Panc1 (cell line): ENCODE measurements at regions not wholly inside any gene's neighbourhood (a gene's known extent, or its start where the extent isn't known, plus 50 kb on each side); places are given as distances from the start of the nearest gene placed in this dataset.

ENCODE experiments used
- ATAC-seq: fragments of 200-7000 bp; cut with Tn5 transposase; 2 replicates; pipeline ENCODE4 v1.9.1; 2020; ENCODE audit warnings: mild to moderate bottlenecking, moderate library complexity
- BruUV-seq: library from RNA; stranded (reverse); fragments of 400-500 nt; replicated peaks from 2 replicates; lab custom pipeline; 2021; lab: Mats Ljungman, UMichigan
- CTCF ChIA-PET: fragments of 300-600 bp; sonication (Branson Sonifier 250); formaldehyde crosslinking; loops from one replicate; lab custom pipeline; 2022; ENCODE audit warnings: antibody characterized with exemption; lab: Charles Lee
- POLR2A ChIA-PET: fragments of 300-600 bp; sonication (Branson Sonifier 250); formaldehyde crosslinking; loops from one replicate; lab custom pipeline; 2022; ENCODE audit warnings: antibody characterized with exemption; lab: Charles Lee
- DNase-seq: peaks from one replicate; pipeline ENCODE4 v3.0.0-alpha.2; 2010; ENCODE audit warnings: low read depth, low spot score
- H3K27ac ChIP-seq: 2 replicates; pipeline ENCODE4 v1.5.1; 2011; ENCODE audit warnings: mild to moderate bottlenecking, low read length, inconsistent platforms
- H3K27me3 ChIP-seq: fragments of 200-500 bp; sonication (Bioruptor generic); 2 replicates; pipeline ENCODE4 v1.6.0; 2014; ENCODE audit warnings: low read length, inconsistent platforms; ENCODE audit not compliant: control insufficient read depth, insufficient read depth
- H3K36me3 ChIP-seq: fragments of 200-500 bp; sonication (Bioruptor generic); 2 replicates; pipeline ENCODE4 v1.5.1; 2014; ENCODE audit warnings: inconsistent platforms, mild to moderate bottlenecking, low read length, moderate library complexity; ENCODE audit not compliant: control insufficient read depth, insufficient read depth
- H3K4me1 ChIP-seq: 2 replicates; pipeline ENCODE4 v1.5.1; 2011; ENCODE audit warnings: inconsistent platforms, mild to moderate bottlenecking, low read length, moderate library complexity; ENCODE audit not compliant: control insufficient read depth, insufficient read depth
- H3K4me3 ChIP-seq, 2 experiments: 2 replicates each; pipeline ENCODE4 v1.5.1; 2011 to 2012; ENCODE audit warnings: low read depth in 2 of 2, low read length in 2 of 2, mild to moderate bottlenecking in 2 of 2, inconsistent platforms in 1 of 2, moderate library complexity in 1 of 2
- H3K9me3 ChIP-seq: fragments of 200-500 bp; sonication (Bioruptor generic); 2 replicates; pipeline ENCODE4 v1.5.1; 2014; ENCODE audit warnings: low read depth, mild to moderate bottlenecking, inconsistent platforms, low read length, moderate library complexity; ENCODE audit not compliant: control insufficient read depth, insufficient read depth
- POLR2AphosphoS5 ChIP-seq: IDR thresholded peaks from 2 replicates; pipeline ENCODE4 v1.6.1; 2012; ENCODE audit warnings: mild to moderate bottlenecking, low read depth, low read length, moderate library complexity
- SIN3A ChIP-seq: IDR thresholded peaks from 2 replicates; pipeline ENCODE4 v1.6.1; 2012; ENCODE audit warnings: low read depth, mild to moderate bottlenecking, low read length, moderate library complexity, borderline replicate concordance; ENCODE audit not compliant: insufficient read depth
- TCF7L2 ChIP-seq: IDR thresholded peaks from 2 replicates; pipeline ENCODE4 v1.6.1; 2011; ENCODE audit warnings: mild to moderate bottlenecking, low read depth, low read length, inconsistent platforms
- in situ Hi-C: cut with HindIII; loops from 2 replicates; pipeline ENCODE4 v1.10.0; 2016; ENCODE audit warnings: low sequenced_read_pairs, low pct_unique_long_range_greater_than_20kb
- intact Hi-C: fragments of 100-400 bp; cut with micrococcal nuclease; formaldehyde crosslinking; loops from one replicate; pipeline ENCODE4 v1.10.0; 2022; ENCODE audit not compliant: unreplicated experiment
- TF ChIP-seq, protein P1 (sequence below), 2 experiments: IDR thresholded peaks; 2 replicates each; pipeline ENCODE4 v1.6.1; 2011 to 2012; ENCODE audit warnings: low read depth in 2 of 2, control low read depth in 1 of 2, low read length in 1 of 2, mild to moderate bottlenecking in 1 of 2, moderate library complexity in 1 of 2; ENCODE audit not compliant: insufficient read depth in 1 of 2
- TF ChIP-seq, protein P2 (sequence below): fragments of 450-650 bp; IDR thresholded peaks from 2 replicates; pipeline ENCODE4 v1.5.1; 2017; ENCODE audit warnings: mild to moderate bottlenecking

DNA sequence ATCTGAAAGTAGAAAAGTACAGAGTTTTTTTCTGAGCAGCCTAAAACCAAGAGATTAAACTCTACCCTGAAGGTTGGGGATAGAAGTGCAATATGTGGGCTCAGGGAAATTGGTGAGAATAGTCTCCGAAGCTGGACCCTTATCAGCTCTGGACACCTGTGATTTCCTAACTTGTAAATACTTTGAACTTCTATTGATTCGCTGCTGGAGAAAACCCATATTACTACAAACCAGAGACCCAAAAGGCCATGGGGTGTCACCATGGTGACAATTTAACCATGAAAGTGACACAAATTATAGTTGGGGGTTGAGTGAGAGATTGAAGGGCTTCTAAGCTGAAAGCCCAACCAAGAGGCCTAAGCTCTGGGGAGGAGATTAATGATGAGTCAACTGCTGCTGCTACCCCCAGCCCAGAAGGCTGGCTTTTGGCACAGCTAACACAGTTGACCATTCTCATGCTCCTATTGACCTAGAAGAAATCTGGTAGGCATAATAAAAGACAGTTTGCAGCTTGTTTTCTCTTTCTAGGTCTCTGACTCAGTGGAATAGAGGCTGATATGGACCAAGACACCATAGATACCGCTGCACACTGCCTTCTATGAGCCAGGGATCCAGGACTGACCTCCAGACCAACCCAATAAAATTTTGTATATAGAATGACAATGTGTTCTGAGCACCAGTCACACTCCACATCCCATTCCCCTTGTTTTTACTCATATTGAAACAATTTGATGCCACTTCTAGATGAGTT lies 131.9 kb upstream of the FNDC3A start:
- POLR2A ChIA-PET, result no interaction called here
- H3K27ac ChIP-seq, result no peak overlapping the region
- no peaks in the 10 kb centered on the region for H3K36me3 ChIP-seq
- ATAC-seq (no peak), DNase-seq (no peak)
- no peaks in the 10 kb centered on the region for H3K27me3 ChIP-seq
- TF ChIP-seq SIN3A (no peak), POLR2AphosphoS5 (no peak), TCF7L2 (no peak)
- TF ChIP-seq, protein P1, sequence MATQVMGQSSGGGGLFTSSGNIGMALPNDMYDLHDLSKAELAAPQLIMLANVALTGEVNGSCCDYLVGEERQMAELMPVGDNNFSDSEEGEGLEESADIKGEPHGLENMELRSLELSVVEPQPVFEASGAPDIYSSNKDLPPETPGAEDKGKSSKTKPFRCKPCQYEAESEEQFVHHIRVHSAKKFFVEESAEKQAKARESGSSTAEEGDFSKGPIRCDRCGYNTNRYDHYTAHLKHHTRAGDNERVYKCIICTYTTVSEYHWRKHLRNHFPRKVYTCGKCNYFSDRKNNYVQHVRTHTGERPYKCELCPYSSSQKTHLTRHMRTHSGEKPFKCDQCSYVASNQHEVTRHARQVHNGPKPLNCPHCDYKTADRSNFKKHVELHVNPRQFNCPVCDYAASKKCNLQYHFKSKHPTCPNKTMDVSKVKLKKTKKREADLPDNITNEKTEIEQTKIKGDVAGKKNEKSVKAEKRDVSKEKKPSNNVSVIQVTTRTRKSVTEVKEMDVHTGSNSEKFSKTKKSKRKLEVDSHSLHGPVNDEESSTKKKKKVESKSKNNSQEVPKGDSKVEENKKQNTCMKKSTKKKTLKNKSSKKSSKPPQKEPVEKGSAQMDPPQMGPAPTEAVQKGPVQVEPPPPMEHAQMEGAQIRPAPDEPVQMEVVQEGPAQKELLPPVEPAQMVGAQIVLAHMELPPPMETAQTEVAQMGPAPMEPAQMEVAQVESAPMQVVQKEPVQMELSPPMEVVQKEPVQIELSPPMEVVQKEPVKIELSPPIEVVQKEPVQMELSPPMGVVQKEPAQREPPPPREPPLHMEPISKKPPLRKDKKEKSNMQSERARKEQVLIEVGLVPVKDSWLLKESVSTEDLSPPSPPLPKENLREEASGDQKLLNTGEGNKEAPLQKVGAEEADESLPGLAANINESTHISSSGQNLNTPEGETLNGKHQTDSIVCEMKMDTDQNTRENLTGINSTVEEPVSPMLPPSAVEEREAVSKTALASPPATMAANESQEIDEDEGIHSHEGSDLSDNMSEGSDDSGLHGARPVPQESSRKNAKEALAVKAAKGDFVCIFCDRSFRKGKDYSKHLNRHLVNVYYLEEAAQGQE (IDR thresholded peaks at IDR 0.05; ENCODE audit: insufficient read depth in 1 of 2, low read depth in 2 of 2, low read length in 1 of 2), result no peak
- TF ChIP-seq, protein P2, sequence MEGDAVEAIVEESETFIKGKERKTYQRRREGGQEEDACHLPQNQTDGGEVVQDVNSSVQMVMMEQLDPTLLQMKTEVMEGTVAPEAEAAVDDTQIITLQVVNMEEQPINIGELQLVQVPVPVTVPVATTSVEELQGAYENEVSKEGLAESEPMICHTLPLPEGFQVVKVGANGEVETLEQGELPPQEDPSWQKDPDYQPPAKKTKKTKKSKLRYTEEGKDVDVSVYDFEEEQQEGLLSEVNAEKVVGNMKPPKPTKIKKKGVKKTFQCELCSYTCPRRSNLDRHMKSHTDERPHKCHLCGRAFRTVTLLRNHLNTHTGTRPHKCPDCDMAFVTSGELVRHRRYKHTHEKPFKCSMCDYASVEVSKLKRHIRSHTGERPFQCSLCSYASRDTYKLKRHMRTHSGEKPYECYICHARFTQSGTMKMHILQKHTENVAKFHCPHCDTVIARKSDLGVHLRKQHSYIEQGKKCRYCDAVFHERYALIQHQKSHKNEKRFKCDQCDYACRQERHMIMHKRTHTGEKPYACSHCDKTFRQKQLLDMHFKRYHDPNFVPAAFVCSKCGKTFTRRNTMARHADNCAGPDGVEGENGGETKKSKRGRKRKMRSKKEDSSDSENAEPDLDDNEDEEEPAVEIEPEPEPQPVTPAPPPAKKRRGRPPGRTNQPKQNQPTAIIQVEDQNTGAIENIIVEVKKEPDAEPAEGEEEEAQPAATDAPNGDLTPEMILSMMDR, result no peak
- no peaks in the 10 kb centered on the region for H3K4me1 ChIP-seq
- no peak overlapping the region for H3K4me3 ChIP-seq
- in situ Hi-C loops (no loop called here), intact Hi-C loops (no loop called here)
- BruUV-seq, result no TSS peak
- CTCF ChIA-PET, result no interaction called here
- H3K9me3 ChIP-seq, result no peaks in the 10 kb centered on the region

- H3K9me3 ChIP-seq, result no peaks in the 10 kb centered on the region
- no peaks in the 10 kb centered on the region for H3K4me1 ChIP-seq
- in situ Hi-C loops, result no loop called here
- ChIA-PET CTCF (no interaction called here), POLR2A (no interaction called here)
- BruUV-seq, result no TSS peak
- intact Hi-C loops, result no loop called here
- TF ChIP-seq, protein P1 (IDR thresholded peaks at IDR 0.05; ENCODE audit: insufficient read depth in 1 of 2, low read depth in 2 of 2, low read length in 1 of 2), result no peak
- TF ChIP-seq, protein P2, result no peak
- TF ChIP-seq TCF7L2 (no peak), SIN3A (no peak), POLR2AphosphoS5 (no peak)
- no peak for ATAC-seq
- DNase-seq, result no peak
- H3K36me3 ChIP-seq, result no peaks in the 10 kb centered on the region
- H3K27me3 ChIP-seq, result no peaks in the 10 kb centered on the region
- no peak overlapping the region for H3K4me3 ChIP-seq
- no peak overlapping the region for H3K27ac ChIP-seq
Measured at GRCh38 chr13:48844676-48845075, 131.0 kb upstream of the FNDC3A start.
